ENCODE measurements at regions not wholly inside any gene's neighbourhood (a gene's known extent, or its start where the extent isn't known, plus 50 kb on each side); places are given as distances from the start of the nearest gene placed in this dataset.

GRCh38 chr4:77501851-77502250, 103.8 kb upstream of the CXCL13 start:
- Mint-ChIP-seq H3K4me3 (no peak overlapping the region), H3K36me3 (ENCODE audit: low read depth) (no peaks in the 10 kb centered on the region), H3K27me3 (ENCODE audit: insufficient read depth, low read depth, poor library complexity) (no peaks in the 10 kb centered on the region), H3K4me1 (no peaks in the 10 kb centered on the region), H3K27ac (no peak overlapping the region), H3K9me3 (peaks cover 1% of the 10 kb centered on the region)
- TF ChIP-seq EZH2phosphoT487 (IDR thresholded peaks at IDR 0.05; ENCODE audit: unreplicated experiment) (no peak), ETS1 (IDR thresholded peaks at IDR 0.05) (no peak), NANOG (IDR thresholded peaks at IDR 0.05; ENCODE audit: borderline replicate concordance) (no peak), ZNF462 (CRISPR knock-in tag; IDR thresholded peaks at IDR 0.05) (no peak), REST (IDR thresholded peaks at IDR 0.05; ENCODE audit: unreplicated experiment) (no peak), POLR2AphosphoS5 (IDR thresholded peaks at IDR 0.05; ENCODE audit: low read depth) (no peak), ZNF114 (CRISPR knock-in tag; IDR thresholded peaks at IDR 0.05) (no peak), STAT1 (IDR thresholded peaks at IDR 0.05; ENCODE audit: unreplicated experiment) (no peak), CREB1 (CRISPR knock-in tag; IDR thresholded peaks at IDR 0.05; ENCODE audit: low read depth) (no peak)
- Histone ChIP-seq H3K4me3 (no peak overlapping the region), H3K9me2 (ENCODE audit: insufficient read depth) (no peaks in the 10 kb centered on the region), H3K27me3 (ENCODE audit: insufficient read depth) (no peaks in the 10 kb centered on the region), H3K36me3 (ENCODE audit: insufficient read depth) (no peaks in the 10 kb centered on the region; the same call in 1 of the 2 replicates), H4K20me1 (replicated peaks; ENCODE audit: insufficient read depth) (no peaks in the 10 kb centered on the region), H3K4me1 (ENCODE audit: insufficient read depth) (no peaks in the 10 kb centered on the region), H3F3A (replicated peaks; ENCODE audit: low read depth) (no peaks in the 10 kb centered on the region), H3K27ac (ENCODE audit: low read depth) (no peak overlapping the region), H3K4me2 (no peak overlapping the region), H2AFZ (no peak overlapping the region), H3K79me2 (replicated peaks; ENCODE audit: insufficient read depth) (no peaks in the 10 kb centered on the region)
- ATAC-seq, result no peak
- DNase-seq (ENCODE audit: low spot score), result no peak
